GM19025 (cell line): ENCODE measurements at regions not wholly inside any gene's neighbourhood (a gene's known extent, or its start where the extent isn't known, plus 50 kb on each side); places are given as distances from the start of the nearest gene placed in this dataset.
"Not testable (repeated sequence)": the region's sequence is repeated elsewhere in the genome, so short reads cannot be mapped to it uniquely, and the experiment has no call there.

Source experiments
- ATAC-seq: cut with Tn5 transposase; IDR thresholded peaks from one replicate; pipeline ENCODE4 v1.9.1; 2021; ENCODE audit warnings: mild to moderate bottlenecking, low read depth, moderate library complexity; ENCODE audit not compliant: unreplicated experiment

DNA sequence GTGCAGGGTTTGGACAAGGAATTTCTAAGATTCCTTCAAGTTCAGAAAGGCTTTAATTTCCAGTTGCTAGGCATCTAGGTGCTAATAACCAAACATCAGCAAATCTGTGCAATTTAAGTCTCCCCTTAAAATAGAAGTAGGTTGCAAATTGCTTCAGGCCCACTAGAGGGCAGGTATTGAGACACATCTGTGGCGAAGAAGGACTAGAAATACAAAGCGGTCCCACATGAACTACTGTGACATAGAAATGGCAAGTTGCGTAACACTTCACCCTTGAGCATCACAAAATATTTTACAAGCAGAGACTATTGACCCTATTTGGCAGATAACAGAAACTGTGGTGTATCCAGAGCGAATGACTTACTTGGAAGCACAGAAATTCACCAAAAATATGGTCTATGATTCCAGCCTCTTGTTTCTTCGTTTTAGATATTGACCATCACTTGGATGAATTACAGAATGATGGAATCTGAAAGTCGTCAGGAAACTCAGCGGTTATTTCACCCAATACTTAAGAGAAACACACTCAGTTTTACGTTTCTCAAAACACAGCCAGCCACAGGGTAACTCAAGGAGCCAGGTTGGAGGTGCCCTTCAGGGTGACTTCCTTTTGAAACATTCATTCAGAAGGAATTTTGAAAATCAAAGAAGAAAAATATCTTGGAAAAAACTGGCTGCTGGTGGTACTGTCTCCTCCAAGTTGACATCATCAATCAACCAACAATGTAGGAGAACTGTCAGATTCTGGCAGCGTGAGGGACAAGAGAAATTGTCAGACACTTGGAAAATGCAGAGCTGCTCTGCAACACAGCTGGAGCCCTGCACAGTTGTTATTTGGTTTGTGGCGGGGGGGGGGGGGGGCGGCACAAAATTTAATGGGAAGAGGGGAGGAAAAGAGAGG lies 256.3 kb upstream of the MINDY3 start:
- ATAC-seq, result no peak

DNA sequence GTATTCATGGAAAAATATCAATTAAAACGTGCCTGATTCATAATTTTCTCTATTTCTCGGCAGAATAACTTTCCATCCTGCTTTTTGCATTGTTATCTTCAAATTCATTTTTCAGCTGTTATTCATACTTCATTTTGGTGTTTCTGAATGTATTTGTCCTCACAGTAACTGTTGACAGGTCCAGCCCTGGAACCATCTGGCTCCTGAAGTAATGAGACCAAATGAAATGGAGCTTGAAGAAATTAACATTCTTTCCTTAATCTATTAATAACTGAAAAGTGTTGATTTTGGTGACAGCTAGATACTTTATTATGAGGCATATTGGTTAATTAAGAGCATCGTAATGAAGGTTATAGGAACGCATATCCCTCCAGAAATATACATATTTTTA lies 257.0 kb upstream of the MINDY3 start:
- no peak for ATAC-seq

GRCh38 chr10:16119445-16119844 lies 259.1 kb upstream of the MINDY3 start:
- no peak for ATAC-seq

- no peak for ATAC-seq
Measured at GRCh38 chr10:16120563-16120962, 260.3 kb upstream of the MINDY3 start.

DNA sequence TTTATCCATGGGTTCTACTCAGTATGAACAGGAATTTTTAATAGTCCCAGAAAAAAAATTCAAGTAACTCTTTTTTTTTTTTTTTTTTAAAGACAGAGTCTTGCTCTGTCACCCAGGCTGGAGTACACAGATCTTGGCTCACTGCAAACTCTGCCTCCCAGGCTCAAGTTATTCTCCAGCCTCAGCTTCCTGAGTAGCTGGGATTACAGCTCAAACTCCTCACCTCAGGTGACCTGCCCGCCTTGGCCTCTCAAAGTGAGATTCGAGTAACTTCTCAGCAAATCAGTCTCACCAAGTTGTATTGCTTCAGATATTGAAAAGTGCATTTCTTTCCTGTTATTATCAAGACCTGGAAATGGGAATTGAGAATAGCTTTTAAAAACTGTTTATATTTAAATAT lies 281.2 kb upstream of the MINDY3 start:
- ATAC-seq, result no peak

DNA sequence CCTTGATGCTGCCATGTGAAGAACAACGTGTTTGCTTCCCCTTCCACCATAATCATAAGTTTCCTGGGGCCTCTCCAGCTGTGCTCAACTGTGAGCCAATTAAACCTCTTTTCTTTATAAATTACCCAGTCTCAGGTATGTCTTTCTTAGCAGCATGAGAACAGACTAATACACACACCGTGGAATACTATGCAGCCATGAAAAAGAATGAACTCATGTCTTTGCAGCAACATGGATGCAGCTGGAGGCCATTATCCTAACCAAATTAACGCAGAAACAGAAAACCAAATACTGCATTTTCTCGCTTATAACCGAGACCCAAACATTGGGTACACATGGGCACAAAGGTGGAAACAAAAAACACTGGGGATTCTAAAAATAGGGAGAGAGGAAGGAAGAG lies 286.7 kb upstream of the MINDY3 start:
- no peak for ATAC-seq

DNA sequence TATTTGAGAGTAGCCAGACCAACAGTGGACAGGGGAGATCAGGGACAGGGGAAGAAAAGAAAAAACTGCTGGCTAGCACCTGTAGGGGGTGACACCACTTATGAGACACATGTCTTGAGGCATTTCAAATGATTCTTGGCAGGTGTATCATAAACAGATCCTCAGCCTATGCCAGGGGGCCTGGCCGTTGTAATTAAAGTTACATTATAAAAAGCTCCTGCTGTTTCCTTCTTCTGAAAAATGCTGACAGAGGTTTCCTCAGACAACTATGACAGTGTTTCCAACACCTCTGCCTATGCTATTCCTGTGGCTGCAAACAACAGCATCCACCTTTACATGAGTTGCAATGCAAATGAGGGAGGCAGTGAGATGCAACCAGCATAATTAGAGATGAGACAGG lies 281.0 kb upstream of the PTER start:
- ATAC-seq, result no peak

GRCh38 chr10:16156681-16157080 lies 280.1 kb upstream of the PTER start:
- ATAC-seq, result no peak

- ATAC-seq, result not testable (repeated sequence)
Measured at GRCh38 chr10:16165067-16165466, 271.7 kb upstream of the PTER start.

DNA sequence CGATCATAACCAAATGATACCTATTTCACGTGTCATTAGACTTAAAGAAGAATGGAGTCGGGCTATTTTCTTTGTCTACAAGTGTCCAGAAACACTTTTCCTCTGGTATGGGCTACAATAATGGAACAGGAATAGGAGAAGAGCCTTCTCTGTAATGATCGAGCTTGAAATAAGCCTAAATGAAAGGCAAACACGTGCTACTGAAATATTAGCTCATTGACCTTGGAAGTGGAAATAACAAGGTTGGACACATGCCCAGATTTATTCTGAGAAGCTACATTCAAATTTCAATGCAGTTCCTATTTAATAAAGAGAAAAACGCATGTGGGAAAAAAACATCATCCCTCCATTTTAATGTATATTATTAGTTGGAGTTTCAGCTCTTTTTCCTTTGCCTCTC lies 254.7 kb upstream of the PTER start:
- no peak for ATAC-seq

- ATAC-seq, result no peak
Measured at GRCh38 chr10:16182688-16183087, 254.1 kb upstream of the PTER start.

DNA sequence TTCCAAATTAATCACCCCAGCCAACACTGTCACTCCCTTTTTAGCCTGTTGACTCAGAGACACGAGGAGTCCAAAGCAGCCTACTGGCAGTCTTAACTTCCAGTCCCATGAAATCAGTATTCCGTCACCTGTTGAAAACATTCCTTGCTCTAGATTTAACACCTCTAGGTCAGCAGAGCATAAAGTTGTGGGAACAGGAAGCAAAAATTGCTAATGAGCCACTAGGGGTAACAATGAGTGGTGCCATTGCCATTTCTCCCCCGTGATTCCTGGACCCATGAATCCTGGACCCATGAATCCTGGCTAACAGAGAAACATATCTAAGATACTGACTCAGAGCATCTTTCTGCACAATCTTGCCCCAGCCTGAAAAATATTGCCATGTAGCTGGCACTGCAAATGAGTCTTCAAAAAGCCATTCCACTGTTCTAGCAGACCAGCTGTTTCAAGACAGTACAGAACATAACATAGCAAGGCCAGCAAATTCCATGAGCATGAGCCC lies 252.7 kb upstream of the PTER start:
- no peak for ATAC-seq

- ATAC-seq, result no peak
Measured at GRCh38 chr10:16184906-16185305, 251.9 kb upstream of the PTER start.

DNA sequence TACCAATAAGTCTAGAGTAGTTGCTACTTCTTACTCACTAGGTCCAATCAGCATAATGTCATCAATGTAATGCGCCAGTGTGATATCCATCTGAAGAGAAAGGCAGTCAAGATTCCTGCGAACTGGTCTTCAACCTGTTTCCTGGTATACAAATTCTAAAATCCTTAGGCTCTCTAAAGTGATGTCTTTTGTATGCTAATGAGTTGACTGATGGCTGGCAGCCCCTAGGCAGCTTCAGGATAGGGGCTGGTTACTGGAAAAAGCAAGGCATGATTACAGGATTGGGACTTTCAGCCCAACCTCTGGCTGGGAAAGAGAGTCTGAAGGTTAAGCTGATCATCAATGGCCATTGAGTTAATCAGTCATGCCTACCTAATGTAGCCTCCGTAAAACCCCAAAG lies 250.2 kb upstream of the PTER start:
- no peak for ATAC-seq

GRCh38 chr10:16187161-16187560 lies 249.6 kb upstream of the PTER start:
- no peak for ATAC-seq

DNA sequence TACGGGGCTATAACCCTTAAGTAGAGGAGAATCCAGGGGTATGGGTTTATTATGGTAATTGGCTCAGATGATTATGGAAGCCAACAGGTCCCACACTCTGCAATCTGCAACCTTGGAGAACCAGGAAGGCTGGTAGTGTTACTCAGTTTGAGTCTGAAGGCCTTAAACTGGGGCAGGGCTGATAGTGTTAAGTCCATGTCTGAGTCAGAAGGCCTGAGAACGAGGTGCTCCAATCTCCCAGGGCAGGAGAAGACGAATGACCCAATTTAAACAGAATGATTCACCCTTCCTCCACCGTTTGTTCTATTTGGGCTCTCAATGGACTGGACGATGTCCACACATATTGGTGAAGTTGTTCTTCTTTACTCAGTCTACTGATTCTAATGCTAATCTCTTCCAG lies 244.5 kb upstream of the PTER start:
- ATAC-seq, result no peak

DNA sequence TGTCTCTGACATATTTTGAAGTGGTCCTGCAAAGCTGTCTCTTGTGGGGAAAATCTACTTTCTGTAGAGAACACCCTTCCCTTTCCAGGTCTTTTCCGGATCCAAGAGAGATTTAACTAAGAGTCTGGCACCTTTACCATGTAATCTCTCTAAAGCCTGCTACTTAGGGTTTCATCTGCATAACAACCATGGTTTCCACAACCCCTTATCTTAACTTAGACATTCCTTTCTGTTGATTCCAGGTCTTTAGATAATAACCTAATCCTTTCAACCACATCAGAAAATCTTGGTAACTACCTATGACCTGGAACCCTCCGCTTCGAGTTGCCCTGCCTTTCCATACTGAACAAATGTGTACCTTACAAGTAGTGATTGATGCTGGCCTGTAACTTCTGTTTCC lies 243.6 kb upstream of the PTER start:
- no peak for ATAC-seq

DNA sequence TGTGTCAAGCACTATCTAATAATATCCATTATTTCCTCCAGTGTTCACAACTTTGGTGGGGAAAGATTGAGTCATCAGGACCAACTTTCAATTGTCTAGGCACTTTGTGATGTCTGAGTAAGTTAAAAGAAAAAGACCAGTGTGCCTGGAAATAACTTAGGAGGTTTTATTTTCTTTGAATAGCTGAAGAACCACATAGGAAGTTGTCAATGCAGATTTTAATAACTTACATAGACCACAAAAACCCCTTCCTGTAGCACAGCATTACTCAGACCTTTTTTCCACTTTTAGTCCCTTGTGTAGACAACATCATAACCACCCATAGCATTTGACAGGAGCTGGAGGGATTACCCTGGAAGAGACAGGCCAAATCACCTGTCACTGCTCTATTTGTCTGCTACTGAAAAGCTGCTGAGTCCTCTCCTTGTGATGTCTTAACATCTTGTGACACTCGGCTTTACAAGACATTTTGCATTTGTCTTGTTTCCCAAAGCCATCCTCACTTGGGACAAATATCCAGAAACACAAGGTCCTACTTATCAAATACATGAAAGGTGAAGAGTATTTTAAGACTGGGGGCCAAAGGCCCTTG lies 241.5 kb upstream of the PTER start:
- peak; percentile 91 for ATAC-seq

DNA sequence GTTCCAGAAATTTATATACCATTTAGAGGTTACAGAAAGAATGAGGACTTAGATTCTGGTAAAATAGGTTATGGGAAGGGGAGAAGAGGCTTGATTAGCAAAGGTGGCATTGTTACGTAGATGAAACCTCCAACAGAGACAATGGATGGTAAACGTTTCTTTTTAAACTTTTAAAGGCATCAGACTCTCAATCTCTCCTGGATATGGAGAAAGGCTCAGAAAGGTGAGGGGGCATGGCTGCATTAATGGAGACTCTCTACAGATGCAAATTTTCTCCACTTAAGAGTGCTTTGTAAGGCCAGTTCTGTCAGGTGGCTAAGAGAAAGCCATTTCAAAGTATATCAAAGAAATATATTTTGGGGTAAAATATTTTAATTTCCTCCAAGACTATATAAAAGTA lies 240.9 kb upstream of the PTER start:
- no peak for ATAC-seq

- ATAC-seq, result no peak
Measured at GRCh38 chr10:16199216-16199615, 237.6 kb upstream of the PTER start.

DNA sequence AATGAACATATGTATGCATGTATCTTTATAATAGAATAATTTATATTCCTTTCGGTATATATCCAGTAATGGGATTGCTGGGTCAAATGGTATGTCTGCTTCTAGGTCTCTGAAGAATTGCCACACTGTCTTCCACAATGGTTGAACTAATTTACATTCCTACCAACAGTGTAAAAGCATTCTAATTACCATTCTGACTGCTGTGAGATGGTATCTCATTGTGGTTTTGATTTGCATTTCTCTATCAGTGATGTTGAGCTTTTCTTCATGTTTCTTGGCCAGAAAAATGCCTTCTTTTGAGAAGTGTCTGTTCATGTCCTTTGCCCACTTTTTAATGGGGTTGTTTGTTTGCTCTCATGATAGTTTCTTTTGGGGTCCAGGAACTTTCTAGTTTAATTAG lies 213.2 kb upstream of the PTER start:
- not testable (repeated sequence) for ATAC-seq

- ATAC-seq, result no peak
Measured at GRCh38 chr10:16227674-16228073, 209.1 kb upstream of the PTER start.
